Activated CD4-positive, alpha-beta T cell treated with anti-CD3 and anti-CD28 coated beads for 48 hours (primary cell): ENCODE measurements at regions not wholly inside any gene's neighbourhood (a gene's known extent, or its start where the extent isn't known, plus 50 kb on each side); places are given as distances from the start of the nearest gene placed in this dataset.

Source experiments
- DNase-seq: peaks from one replicate; pipeline ENCODE4 v3.0.0-alpha.2; 2020

DNA sequence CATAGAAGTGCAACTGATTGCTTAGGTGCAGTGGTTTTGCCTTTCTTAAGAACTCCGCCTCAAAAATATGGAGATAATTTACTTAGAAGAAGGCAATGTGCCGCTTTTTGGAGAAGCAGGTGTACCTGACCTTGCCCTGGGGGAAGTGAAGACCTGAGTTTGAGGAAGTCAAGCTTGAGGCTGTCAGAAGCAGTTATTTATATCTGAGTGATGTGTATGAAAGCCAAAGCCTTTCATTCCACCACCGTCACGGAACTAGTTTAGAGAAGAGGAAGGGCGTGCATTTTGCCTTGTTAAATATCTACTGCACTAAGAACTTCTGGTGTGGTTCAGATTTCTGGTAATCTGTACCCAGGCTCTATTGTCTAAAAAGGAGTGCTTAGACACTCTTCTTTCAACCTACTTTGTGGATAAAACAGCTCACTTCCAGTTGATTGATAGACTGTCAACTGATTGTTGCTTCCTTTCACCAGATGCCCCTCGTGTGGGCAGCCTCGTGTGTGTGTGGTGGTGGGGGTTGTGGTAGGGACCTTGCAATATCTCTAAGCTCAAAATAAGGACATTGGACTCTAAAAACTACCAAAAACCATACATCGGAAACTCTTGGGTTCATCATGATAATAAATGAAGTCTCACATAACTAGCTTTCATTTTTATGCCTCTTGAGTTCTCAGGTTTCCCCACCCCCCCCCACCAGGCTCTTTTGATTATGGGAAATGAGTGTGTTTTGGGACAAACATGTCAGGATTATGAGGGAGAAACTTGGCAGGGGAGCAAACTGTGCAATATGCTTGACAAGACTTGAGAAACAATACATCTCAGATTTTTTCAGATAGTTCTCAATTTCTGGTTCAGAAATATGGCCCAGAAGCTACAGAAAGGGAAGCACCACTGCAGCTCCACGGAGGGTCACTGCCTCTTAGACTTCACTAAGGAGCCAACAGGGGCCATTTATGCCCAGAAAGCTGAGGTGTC is 78.6 kb downstream of the ARF6 start:
- DNase-seq: peak; percentile 64

DNA sequence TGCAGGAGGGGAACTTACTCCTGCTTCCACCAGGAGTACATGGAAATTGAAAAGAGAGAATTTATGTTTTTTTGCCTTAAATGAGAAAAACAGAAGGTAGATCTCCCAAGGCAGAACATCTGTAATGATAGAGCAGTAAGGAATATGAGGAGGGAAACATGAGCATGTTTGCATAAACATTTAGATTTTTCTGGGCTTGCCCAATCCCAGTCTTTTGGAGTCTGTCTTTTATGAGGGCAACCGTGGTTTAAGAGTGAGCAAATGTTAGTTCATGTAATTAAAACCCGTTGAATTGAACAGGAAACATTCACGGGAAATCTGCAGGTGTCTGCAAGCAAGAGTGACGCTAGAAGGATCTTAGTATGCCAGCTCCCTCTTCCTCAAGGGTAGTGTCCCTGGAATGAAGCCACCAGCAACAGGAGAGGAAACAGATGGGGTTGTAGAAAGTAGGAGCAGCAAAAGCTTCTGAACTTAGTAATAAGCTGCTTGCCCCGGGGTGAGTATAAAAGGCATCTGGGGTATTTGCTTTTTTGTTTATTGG is 79.3 kb downstream of the ARF6 start:
- no peak for DNase-seq

DNA sequence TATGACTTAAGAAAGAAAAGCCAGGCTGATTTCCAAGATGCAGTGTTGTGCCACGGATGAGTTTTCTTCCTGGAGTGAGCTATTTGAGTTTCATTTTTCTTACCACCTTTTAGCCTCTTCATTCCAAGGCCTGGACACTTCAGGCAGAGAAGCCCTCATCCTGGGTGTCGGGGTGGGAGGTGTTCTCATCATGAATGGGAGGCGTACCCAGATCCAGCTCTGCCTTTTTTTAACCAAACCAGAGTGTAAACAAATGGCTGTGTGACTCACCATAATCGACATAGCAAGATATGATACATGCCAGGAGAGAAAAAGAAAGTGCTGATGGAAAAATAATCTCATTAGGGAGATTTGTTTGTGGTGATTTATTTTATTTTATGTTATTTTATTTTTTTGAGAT is 79.9 kb downstream of the ARF6 start:
- peak; percentile 53 for DNase-seq

- no peak for DNase-seq
These were observed 82.4 kb downstream of the ARF6 start for GRCh38 chr14:49975276-49975675.

DNA sequence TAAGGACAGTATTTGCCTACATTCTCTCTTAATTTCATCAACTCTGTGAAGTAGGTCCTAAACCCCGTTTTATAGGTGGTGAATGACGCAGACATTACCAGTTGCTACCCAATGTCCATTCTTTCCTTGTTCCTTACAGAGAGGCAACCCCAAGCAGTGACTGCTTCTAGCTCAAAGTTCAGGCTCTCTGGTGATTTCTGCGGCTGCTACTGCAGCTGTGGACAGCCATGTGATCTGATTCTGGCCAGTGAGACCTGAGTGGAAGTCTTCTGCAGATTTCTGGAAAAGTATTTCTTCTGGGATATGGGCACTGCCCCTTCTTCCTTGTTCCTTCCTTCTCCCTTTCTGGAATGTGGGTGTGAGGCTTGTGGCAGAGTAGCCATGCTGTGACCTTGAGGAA is 82.9 kb downstream of the ARF6 start:
- DNase-seq: no peak

DNA sequence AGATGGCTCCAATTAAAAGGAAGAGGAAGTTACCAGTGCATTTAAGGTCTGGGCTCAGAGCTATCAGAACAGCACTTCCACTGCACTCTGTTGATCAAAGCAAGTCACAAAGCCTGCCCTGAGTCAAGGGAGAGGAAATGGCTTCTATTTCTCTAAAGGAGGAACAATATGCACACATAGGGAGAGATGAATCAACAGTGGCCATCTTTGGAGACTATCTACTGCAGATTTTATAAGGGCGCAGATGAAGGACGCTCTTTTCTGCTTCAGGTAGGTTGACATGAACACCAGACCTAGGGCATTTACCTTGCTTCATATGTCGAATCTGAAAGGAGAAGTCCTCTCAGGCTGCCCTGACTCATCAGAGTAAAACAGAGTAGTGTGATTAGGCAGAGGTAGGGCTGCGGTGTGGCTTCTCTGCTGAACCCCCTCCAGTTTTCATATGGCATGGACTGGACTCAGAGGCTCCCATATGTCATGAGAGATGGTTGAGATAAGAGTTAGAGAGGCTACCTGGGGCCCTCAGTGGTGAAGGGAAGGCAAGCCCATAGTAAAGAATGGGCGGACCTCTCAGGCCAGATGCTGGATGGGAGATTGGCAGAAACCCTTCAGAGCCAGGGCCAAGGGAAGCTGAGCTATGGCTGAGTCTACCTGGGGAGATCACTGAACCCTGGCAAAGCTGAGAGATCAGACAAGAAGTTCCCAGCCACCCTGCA is 84.4 kb downstream of the ARF6 start:
- DNase-seq: peak; percentile 71

DNA sequence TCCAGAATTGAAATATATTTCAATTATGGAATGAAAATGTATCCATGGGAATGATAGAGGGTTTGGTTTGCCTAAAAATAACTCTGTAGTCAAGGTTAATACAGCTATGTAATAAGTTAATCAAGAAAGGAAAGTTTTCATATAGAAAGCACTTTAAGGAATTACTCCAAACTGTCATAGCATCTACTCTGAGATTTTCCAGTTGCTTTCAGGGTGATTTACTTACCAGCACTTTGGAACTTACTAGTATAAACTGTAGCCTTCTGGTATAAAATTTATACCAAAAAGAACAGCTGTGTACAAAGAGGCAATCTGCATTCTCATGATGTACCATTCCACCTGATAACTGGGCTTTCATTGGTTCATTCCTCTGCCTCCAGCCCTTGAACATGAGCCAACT is 87.1 kb downstream of the ARF6 start:
- no peak for DNase-seq

- no peak for DNase-seq
These were observed 89.2 kb downstream of the ARF6 start for GRCh38 chr14:49982082-49982481.

DNA sequence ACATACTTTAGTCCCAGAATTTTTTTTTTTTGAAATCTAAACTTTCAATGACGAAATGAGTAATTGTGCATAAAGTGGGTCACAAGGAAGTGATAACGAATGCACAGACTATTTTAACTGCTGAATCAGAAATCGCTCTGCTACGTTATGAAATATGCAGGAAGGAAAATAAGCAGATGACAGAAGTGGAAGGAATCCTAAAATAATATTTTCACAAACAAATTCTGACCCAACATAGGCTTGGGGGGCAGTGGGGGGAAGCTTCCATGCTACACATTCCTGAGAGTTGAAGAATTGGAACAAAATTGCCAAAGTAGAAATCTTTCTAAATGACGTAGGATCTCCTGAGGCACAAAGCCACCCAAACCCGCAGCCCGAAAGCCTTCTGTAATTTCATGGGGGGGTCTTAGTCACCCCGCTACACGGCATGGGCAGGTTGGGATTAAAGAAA is 89.6 kb downstream of the ARF6 start:
- DNase-seq: no peak

DNA sequence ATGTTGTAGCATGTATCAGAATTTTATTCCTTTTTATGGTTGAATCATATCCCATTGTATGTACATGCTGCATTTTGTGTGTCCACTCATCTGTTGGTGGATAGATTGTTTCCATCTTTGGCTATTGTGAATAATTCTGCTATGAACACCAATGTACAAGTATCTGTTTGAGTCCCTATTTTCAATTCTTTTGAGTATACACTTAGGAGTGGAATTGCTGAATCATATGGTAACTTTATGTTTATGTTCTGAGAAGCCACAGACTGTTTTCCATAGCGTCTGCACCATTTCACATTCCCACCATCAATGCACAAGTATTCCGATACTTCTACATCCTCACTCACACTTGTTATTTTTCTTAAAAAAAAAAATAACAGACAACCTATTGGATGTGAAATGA is 91.5 kb downstream of the ARF6 start:
- peak; percentile 35 for DNase-seq

DNA sequence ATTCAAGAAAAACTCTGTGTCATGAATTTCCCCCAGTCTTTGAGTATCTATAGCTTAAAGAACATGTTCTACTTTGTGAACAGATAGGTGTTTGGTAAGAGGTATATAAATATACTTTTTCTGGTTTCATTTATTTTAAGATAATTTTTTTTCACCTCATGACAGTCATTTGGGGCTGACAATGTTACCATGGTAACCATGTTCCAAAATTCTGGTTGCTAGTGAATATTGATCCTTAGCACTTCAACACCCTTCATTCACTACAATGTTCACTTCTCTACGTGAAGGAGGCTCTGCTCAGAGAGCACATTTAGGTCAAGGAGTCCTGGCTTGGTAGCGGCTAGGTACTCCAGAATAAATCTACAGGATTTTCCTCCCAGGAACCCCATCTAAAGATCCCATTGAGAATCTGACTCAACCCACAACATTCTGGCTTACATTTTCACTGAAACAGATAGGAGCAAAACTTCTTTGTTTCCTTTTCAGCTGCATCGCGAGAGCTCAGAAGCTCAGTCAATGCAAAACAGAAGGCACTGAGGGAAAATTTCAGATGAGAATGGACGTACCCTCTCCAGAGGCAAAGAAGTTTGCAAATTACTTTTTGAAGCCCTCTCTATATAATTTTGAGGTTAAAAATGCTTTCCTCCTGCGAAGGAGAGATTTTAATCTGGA is 93.6 kb downstream of the ARF6 start:
- DNase-seq: no peak

DNA sequence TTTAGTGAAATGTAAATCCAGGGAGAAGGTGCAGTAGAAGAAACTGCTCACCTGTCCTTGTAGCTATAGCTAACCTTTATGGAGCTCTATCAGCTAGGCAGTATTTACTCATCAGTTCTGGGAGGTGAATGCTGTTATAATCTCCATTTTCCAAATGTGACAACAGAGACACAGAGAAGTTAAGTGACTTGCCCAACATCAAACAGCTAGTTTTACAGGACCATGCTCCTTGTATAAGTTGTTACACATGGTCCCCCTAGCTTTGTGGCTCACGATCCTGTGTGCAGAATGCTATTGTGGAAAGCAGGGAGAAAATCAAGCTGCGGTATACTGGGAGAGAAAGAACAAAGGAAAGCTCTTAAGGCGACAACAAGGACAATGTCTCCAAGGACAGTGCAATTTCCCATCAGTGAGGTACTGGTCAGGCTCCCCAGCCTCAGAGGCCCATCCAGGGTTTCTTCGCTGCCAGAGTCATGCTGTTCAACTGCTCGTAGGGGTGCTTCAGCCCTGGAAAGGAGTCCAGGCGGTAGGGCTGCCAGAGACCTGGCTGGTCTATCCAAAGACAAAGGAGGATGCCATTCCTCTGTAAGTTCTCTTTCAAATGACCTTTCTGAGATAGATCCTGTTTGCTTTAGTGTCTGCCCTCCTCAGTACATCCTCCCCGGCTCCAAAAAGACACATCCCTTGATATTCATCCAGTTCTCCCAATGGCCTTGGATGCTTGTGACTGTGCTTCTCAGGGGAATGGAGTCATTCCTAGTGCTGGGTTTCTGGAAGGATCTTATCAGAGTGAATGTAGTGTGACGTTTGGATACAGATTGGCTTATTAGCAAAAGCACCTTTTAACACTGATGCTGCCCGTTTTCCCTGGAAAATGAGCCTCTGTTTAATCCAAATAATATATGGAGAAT is 95.5 kb downstream of the ARF6 start:
- DNase-seq: no peak

DNA sequence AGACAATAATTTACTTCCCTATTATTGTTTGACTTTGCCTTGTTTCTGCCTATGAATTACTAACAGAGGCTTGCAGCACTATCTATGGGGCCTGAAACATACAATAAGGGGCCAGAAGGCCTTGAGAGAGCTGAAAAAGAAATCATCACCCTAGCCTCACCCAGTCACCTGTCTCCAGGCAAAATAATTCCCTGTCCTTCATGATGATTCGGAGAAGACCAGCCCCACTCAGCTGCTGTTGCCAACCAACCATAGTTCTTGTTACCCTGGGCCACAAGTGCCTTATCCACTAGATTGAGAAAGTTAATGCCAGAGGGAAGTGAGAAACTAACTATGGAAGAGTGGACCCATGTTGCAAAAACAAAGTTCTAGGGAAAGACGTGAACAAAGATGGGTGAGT is 97.1 kb downstream of the ARF6 start:
- DNase-seq: no peak

DNA sequence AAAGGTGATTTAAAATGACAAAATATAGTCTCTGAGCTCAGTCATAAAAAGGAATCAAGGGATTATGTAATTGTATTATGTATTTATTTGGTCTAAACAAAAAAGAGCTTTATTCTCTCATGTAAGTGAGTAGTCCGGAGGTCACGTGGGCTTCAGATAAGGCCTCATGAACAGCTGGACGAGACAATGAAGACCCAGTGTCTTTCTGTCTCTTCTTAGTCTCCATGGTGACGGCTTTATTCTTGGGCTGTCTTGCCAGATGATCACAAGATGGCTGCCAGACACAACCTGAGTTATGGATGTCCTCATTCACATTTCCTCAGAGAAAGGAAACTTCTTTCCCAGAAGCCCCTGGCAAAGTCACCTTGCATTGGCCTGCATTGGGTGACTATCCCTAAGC is 98.6 kb downstream of the ARF6 start:
- no peak for DNase-seq

DNA sequence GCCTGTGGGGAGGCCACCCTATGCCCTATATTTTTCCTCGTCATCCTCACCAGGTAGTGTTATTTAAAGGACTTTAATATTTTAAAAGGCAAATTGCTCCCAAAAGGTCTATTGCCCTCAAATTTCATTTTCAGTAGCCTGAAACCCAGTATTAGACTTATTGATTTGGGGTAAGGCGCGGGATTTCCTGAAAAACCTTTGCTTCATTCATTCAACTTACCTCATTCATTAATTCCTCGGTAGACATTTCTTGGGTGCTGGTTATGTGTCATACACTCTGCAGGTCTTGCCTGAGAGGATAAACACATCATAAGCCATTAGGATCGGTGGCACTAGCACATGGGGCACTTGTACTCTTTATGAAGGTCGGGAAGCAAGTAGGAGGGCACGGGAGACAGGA is 99.2 kb downstream of the ARF6 start:
- DNase-seq: no peak

GRCh38 chr14:49992448-49992847 is 99.6 kb downstream of the ARF6 start:
- no peak for DNase-seq

DNA sequence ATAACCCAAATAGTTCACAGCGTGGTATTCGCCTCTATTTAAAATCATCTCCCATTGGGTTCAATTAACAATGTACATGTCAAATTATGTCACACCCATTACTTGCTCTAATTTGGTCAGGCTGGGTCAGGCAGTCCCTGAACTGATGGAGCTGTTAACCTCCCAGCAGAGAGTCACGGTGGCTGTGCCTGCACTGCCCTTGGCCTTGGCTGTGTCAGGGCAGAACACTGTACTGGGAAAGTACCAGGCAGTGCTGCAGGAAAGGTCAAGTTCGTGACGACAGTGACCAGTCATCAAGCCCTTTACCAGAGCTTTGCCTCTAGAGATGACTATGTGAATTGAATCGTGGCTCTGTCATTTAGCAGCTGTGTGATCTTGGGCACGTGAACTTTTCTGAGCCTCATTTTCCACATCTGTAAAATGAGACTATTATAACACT is 100.0 kb downstream of the ARF6 start:
- DNase-seq: peak; percentile 66

GRCh38 chr14:49993565-49993964 is 100.7 kb downstream of the ARF6 start:
- no peak for DNase-seq

DNA sequence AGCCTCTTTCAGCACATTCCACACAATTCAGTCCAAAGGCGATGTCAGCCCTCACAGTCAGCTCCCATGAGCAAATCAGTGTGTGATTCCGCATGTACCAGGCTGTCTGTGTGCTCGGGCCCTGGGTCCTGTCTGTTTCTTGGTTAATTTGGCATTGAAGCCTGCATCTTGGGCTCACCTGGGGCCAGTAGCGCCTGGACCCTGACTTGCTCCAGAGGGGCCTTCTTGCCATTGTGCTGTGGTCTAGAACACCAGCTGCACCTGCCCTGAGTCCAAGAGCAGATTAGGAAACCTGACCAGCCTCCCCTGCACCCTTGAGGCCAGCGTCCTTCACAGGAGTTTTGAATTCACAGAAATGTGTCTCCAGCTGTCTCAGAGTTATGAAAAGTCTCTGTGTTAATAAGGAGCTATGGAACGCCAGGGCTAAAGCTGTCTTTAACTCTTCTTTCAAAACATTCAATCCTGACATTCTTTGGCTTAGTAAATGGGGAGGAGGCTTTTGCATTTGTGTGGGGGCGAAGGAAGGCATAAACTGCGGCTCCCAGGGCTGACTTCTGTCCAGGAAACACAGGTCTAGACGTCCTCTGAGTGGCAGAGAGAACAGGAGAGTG is 102.2 kb downstream of the ARF6 start:
- DNase-seq: no peak

- no peak for DNase-seq
These were observed 105.1 kb downstream of the ARF6 start for GRCh38 chr14:49997991-49998390.

GRCh38 chr14:49999146-49999761 is 106.4 kb downstream of the ARF6 start:
- peak; percentile 85 for DNase-seq
